Adrenal gland (tissue), 5 donors: ENCODE measurements at regions not wholly inside any gene's neighbourhood (a gene's known extent, or its start where the extent isn't known, plus 50 kb on each side); places are given as distances from the start of the nearest gene placed in this dataset.

ENCODE experiments used
- CTCF ChIP-seq, 6 experiments: fragments of 450-650 bp in 4 of 6; fragments of 200-600 bp in 2 of 6; sonication (generic) in 1 of 6; IDR thresholded peaks; 1 replicate in 5 of 6; 2 replicates in 1 of 6; pipeline versions ENCODE4 v1.5.1 to v1.8.0; 2016 to 2021; ENCODE audit warnings: antibody characterized with exemption in 6 of 6, mild to moderate bottlenecking in 2 of 6, moderate library complexity in 1 of 6
- POLR2A ChIP-seq, 2 donors: fragments of 450-650 bp; IDR thresholded peaks; one replicate each; pipeline ENCODE4 v1.6.1; 2017; ENCODE audit warnings: antibody characterized with exemption in 2 of 2, mild to moderate bottlenecking in 2 of 2, moderate library complexity in 1 of 2
- donor health status: DM: no; HTN: no; CAD: no.

- TF ChIP-seq POLR2A (IDR thresholded peaks at IDR 0.05) (no peak), CTCF (IDR thresholded peaks at IDR 0.05) (no peak)
Observed at GRCh38 chr15:77688693-77689092, 56.0 kb upstream of the LINGO1 start.
